Trophoblast cell (in vitro differentiated cells and primary cell): ENCODE measurements at regions not wholly inside any gene's neighbourhood (a gene's known extent, or its start where the extent isn't known, plus 50 kb on each side); places are given as distances from the start of the nearest gene placed in this dataset.
"Not testable (repeated sequence)": the region's sequence is repeated elsewhere in the genome, so short reads cannot be mapped to it uniquely, and the experiment has no call there.

Experiments used
- DNase-seq, 2 donors: peaks; one replicate each; pipeline ENCODE4 v3.0.0-alpha.2; 2016
- H2AFZ ChIP-seq: 2 replicates; pipeline ENCODE4 v1.6.1; 2013; ENCODE audit warnings: low read length, moderate library complexity, mild to moderate bottlenecking; ENCODE audit not compliant: insufficient read depth, poor library complexity
- H2AK5ac ChIP-seq: 2 replicates; pipeline ENCODE4 v1.6.1; 2013; ENCODE audit warnings: mild to moderate bottlenecking, low read length
- H2BK120ac ChIP-seq: 2 replicates; pipeline ENCODE4 v1.6.1; 2013; ENCODE audit warnings: low read length, mild to moderate bottlenecking, moderate library complexity; ENCODE audit not compliant: insufficient read depth, poor library complexity
- H2BK12ac ChIP-seq: 2 replicates; pipeline ENCODE4 v1.6.1; 2013; ENCODE audit warnings: mild to moderate bottlenecking, low read length, moderate library complexity
- H2BK5ac ChIP-seq: 2 replicates; pipeline ENCODE4 v1.6.1; 2013; ENCODE audit warnings: low read length, low read depth, moderate library complexity, mild to moderate bottlenecking; ENCODE audit not compliant: poor library complexity
- H3K14ac ChIP-seq: 2 replicates; pipeline ENCODE4 v1.6.1; 2013; ENCODE audit warnings: mild to moderate bottlenecking, low read length
- H3K18ac ChIP-seq: 2 replicates; pipeline ENCODE4 v1.6.1; 2013; ENCODE audit warnings: mild to moderate bottlenecking, low read length
- H3K23ac ChIP-seq: 2 replicates; pipeline ENCODE4 v1.6.1; 2013; ENCODE audit warnings: low read length
- H3K27ac ChIP-seq: 2 replicates; pipeline ENCODE4 v1.5.1; 2013; ENCODE audit warnings: low read depth, mild to moderate bottlenecking, inconsistent platforms, low read length, moderate library complexity
- H3K27me3 ChIP-seq: 2 replicates; pipeline ENCODE4 v1.6.1; 2013; ENCODE audit warnings: inconsistent platforms, mild to moderate bottlenecking, low read length, moderate library complexity; ENCODE audit not compliant: insufficient read depth
- H3K36me3 ChIP-seq, 2 experiments: 1 replicate in 1 of 2; 2 replicates in 1 of 2; pipeline ENCODE4 v1.6.1; 2013; ENCODE audit warnings: low read length in 2 of 2, mild to moderate bottlenecking in 2 of 2, moderate library complexity in 1 of 2; ENCODE audit not compliant: insufficient read depth in 2 of 2, control insufficient read depth in 1 of 2
- H3K4ac ChIP-seq: 2 replicates; pipeline ENCODE4 v1.6.1; 2013; ENCODE audit warnings: low read depth, mild to moderate bottlenecking, low read length, moderate library complexity
- H3K4me1 ChIP-seq, 2 experiments: 1 replicate in 1 of 2; 2 replicates in 1 of 2; pipeline ENCODE4 v1.6.1; 2013; ENCODE audit warnings: low read length in 2 of 2, mild to moderate bottlenecking in 2 of 2, moderate library complexity in 1 of 2; ENCODE audit not compliant: insufficient read depth in 2 of 2, control insufficient read depth in 1 of 2
- H3K4me2 ChIP-seq: 2 replicates; pipeline ENCODE4 v1.6.1; 2013; ENCODE audit warnings: inconsistent platforms, mild to moderate bottlenecking, low read length, moderate library complexity
- H3K4me3 ChIP-seq: 2 replicates; pipeline ENCODE4 v1.5.1; 2013; ENCODE audit warnings: mild to moderate bottlenecking, low read depth, low read length, inconsistent platforms
- H3K79me1 ChIP-seq: one replicate; pipeline ENCODE4 v1.6.1; 2013; ENCODE audit warnings: low read length
- H3K79me2 ChIP-seq: 2 replicates; pipeline ENCODE4 v1.6.1; 2013; ENCODE audit warnings: low read length, mild to moderate bottlenecking; ENCODE audit not compliant: control insufficient read depth, insufficient read depth, poor library complexity
- H3K9ac ChIP-seq: 2 replicates; pipeline ENCODE4 v1.6.1; 2013; ENCODE audit warnings: mild to moderate bottlenecking, low read length
- H3K9me3 ChIP-seq: 2 replicates; pipeline ENCODE4 v1.6.1; 2013; ENCODE audit warnings: low read depth, mild to moderate bottlenecking, control low read depth, inconsistent platforms, low read length; ENCODE audit not compliant: insufficient read depth
- H4K12ac ChIP-seq: 2 replicates; pipeline ENCODE4 v1.6.1; 2013; ENCODE audit warnings: low read depth, mild to moderate bottlenecking, low read length, moderate library complexity
- H4K8ac ChIP-seq: 2 replicates; pipeline ENCODE4 v1.6.1; 2013; ENCODE audit warnings: low read depth, mild to moderate bottlenecking, low read length, moderate library complexity
- H4K91ac ChIP-seq: one replicate; pipeline ENCODE4 v1.6.1; 2013; ENCODE audit warnings: low read depth, mild to moderate bottlenecking, low read length, moderate library complexity
- WGBS: extraction: QIAGEN DNeasy Blood & Tissue Kit; methylation state at CpG from one replicate; pipeline ENCODE4 v1.1.7; 2013; ENCODE audit warnings: missing lambda C conversion rate; ENCODE audit not compliant: insufficient read length, insufficient coverage; ENCODE audit errors: extremely low coverage; 5-methylcytosine and 5-hydroxymethylcytosine counted together

DNA sequence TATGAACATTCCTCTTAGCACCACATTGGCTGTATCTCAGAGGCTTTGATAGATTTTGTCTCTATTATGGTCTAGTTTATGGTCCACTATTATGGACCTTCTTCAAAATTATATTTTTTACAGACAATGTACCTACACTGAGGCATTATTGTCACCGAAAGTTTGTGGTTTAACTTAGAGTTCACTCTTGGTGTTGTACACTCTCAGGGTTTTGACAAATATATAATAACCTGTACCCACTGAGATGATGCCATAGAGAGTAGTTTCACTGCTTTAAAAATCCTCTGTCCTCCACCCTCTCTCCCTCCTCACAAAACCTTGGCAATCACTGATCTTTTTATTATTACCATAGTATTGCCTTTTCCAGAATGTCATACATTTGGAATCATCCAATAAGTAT lies 528.2 kb downstream of the SLC6A15 start:
- H3K36me3 ChIP-seq, result no peaks in the 10 kb centered on the region
- H3K9ac ChIP-seq, result no peak overlapping the region
- no peak overlapping the region for H4K8ac ChIP-seq
- no peaks in the 10 kb centered on the region for H3K79me2 ChIP-seq
- H3K4me3 ChIP-seq, result no peak overlapping the region
- no peak for DNase-seq
- no peak overlapping the region for H3K14ac ChIP-seq
- H3K79me1 ChIP-seq, result no peaks in the 10 kb centered on the region
- H2BK12ac ChIP-seq, result no peak overlapping the region
- no peak overlapping the region for H3K4me2 ChIP-seq
- H4K12ac ChIP-seq, result no peak overlapping the region
- H2AK5ac ChIP-seq, result no peak overlapping the region
- H4K91ac ChIP-seq, result no peak overlapping the region
- H3K9me3 ChIP-seq, result no peaks in the 10 kb centered on the region
- H3K23ac ChIP-seq, result no peak overlapping the region
- no peak overlapping the region for H3K27ac ChIP-seq
- H3K18ac ChIP-seq, result no peak overlapping the region
- no peak overlapping the region for H2BK120ac ChIP-seq
- no peaks in the 10 kb centered on the region for H3K4me1 ChIP-seq
- no peak overlapping the region for H3K4ac ChIP-seq
- H2BK5ac ChIP-seq, result no peak overlapping the region
- no peaks in the 10 kb centered on the region for H3K27me3 ChIP-seq
- no peak overlapping the region for H2AFZ ChIP-seq
- WGBS, result no CpG with 5 or more reads among the region's 1 CpG

DNA sequence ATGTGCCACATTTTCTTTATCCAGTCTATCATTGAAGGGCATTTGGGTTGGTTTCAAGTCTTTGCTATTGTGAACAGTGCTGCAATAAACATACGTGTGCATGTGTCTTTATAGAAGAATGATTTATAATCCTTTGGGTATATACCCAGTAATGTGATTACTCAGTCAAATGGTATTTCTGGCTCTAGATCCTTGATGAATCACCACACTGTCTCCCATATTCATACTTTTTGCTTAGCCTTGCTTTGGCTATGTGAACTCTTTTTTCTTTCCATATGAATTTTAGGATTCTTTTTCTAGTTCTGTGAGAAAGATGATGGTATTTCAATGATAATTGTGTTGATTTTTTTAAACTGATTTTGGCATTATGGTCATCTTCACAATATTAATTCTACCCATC lies 530.1 kb downstream of the SLC6A15 start:
- not testable (repeated sequence) for H3K36me3 ChIP-seq, H2AFZ ChIP-seq, H3K4me3 ChIP-seq, H2AK5ac ChIP-seq, H3K4me2 ChIP-seq, H3K27ac ChIP-seq, DNase-seq, H4K8ac ChIP-seq, H3K23ac ChIP-seq, H3K79me1 ChIP-seq, H3K9me3 ChIP-seq, H2BK120ac ChIP-seq, H3K27me3 ChIP-seq, H3K14ac ChIP-seq, H4K12ac ChIP-seq, H3K9ac ChIP-seq, H3K4me1 ChIP-seq, H2BK12ac ChIP-seq, H2BK5ac ChIP-seq, H3K79me2 ChIP-seq, H4K91ac ChIP-seq, H3K4ac ChIP-seq, H3K18ac ChIP-seq
- WGBS, result no CpG with 5 or more reads among the region's 1 CpG

DNA sequence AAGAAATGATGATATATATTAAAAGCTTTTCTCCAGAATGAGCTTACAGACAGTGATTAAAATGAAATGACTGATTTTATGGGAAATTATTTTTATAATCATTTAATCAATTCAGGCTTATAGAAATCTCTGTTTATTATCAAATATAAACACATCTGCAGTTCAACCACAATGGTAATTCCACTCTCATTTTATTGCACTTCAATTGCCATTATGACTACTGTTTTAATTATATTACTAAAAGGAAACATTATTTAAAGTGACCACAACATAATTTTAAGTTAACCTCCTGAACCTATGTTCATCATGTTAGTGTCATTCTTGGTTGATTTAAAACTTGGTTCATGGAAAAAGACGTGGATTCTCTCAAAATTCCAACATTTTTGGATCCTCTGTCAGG lies 536.3 kb downstream of the SLC6A15 start:
- Histone ChIP-seq H2AK5ac (no peak overlapping the region), H3K9ac (no peak overlapping the region), H2BK12ac (no peak overlapping the region), H4K12ac (no peak overlapping the region), H3K27me3 (no peaks in the 10 kb centered on the region), H3K4ac (no peak overlapping the region), H2AFZ (no peak overlapping the region), H3K23ac (no peak overlapping the region), H3K79me2 (no peaks in the 10 kb centered on the region), H3K4me2 (no peak overlapping the region), H2BK5ac (no peak overlapping the region), H3K14ac (no peak overlapping the region), H4K91ac (no peak overlapping the region), H3K36me3 (no peaks in the 10 kb centered on the region), H3K27ac (no peak overlapping the region), H3K18ac (no peak overlapping the region), H2BK120ac (no peak overlapping the region), H3K4me3 (no peak overlapping the region), H3K4me1 (no peaks in the 10 kb centered on the region), H3K79me1 (no peaks in the 10 kb centered on the region), H3K9me3 (no peaks in the 10 kb centered on the region), H4K8ac (no peak overlapping the region)
- no CpG with 5 or more reads among the region's 1 CpG for WGBS
- DNase-seq, result no peak

DNA sequence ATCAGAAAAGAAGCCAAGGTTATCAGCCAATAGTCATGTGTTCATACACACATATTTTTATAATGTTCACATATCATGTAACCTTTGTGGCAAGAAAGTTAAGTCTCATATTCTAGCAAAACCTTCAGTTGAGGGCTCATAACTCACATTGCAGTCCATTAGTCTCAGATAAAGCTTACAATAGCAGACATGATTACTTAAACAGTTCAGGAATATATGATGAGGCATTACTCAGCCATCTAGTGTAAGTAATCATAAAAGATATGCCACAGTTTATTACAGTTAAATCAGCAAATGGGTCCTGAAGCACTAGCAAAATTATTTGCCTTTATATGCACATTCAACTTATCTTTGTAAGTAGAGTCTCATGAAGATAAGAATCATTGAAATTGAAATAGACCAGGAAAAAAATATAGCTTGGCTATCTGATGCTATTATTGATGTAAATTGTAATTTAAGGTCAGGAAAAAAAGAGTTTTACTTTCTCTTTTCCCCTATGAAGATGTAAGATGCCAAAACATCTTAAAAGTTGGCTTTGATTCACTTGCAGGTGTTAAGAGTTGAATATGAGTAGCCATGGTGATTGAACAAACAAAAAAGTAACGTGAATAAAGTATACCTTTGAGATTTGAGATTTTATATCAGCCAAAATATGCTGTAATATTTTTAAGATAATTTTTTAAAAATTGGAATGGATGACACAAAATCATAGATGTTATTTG lies 537.0 kb downstream of the SLC6A15 start:
- Histone ChIP-seq H2BK12ac (no peak overlapping the region), H2BK5ac (no peak overlapping the region), H3K9ac (no peak overlapping the region), H3K18ac (no peak overlapping the region), H3K4me1 (no peaks in the 10 kb centered on the region), H3K4me2 (no peak overlapping the region), H3K27me3 (no peaks in the 10 kb centered on the region), H4K12ac (no peak overlapping the region), H2AFZ (no peak overlapping the region), H2AK5ac (no peak overlapping the region), H4K91ac (no peak overlapping the region), H2BK120ac (no peak overlapping the region), H3K14ac (no peak overlapping the region), H3K79me1 (no peaks in the 10 kb centered on the region), H4K8ac (no peak overlapping the region), H3K9me3 (no peaks in the 10 kb centered on the region), H3K79me2 (no peaks in the 10 kb centered on the region), H3K27ac (no peak overlapping the region), H3K4me3 (no peak overlapping the region), H3K4ac (no peak overlapping the region), H3K36me3 (no peaks in the 10 kb centered on the region), H3K23ac (no peak overlapping the region)
- no peak for DNase-seq
- WGBS, result no CpG with 5 or more reads among the region's 1 CpG
